CD14-positive monocyte (primary cell): ENCODE measurements at regions not wholly inside any gene's neighbourhood (a gene's known extent, or its start where the extent isn't known, plus 50 kb on each side); places are given as distances from the start of the nearest gene placed in this dataset.

Source experiments
- DNase-seq, 3 donors: peaks; one replicate each; pipeline ENCODE4 v3.0.0-alpha.2; 2011 to 2022
- H2AFZ ChIP-seq: 2 replicates; pipeline ENCODE4 v1.6.0; 2012; ENCODE audit warnings: mild to moderate bottlenecking, low read depth, low read length, inconsistent platforms; ENCODE audit not compliant: insufficient read depth, poor library complexity, severe bottlenecking
- H3K27ac ChIP-seq, 2 donors: 1 replicate in 1 of 2; 2 replicates in 1 of 2; pipeline ENCODE4 v1.5.1; 2012 to 2013; ENCODE audit warnings: low read length in 2 of 2, control low read depth in 1 of 2, inconsistent platforms in 1 of 2, low read depth in 1 of 2, mild to moderate bottlenecking in 1 of 2
- H3K27me3 ChIP-seq, 2 donors: one replicate each; pipeline versions ENCODE4 v1.6.0 to v1.6.1; 2011 to 2013; ENCODE audit warnings: low read length in 2 of 2; ENCODE audit not compliant: control insufficient read depth in 2 of 2, insufficient read depth in 2 of 2
- H3K36me3 ChIP-seq, 2 donors: replicated peaks in 1 of 2; 1 replicate in 1 of 2; 2 replicates in 1 of 2; pipeline versions ENCODE4 v1.5.1 to v1.6.1; 2012 to 2013; ENCODE audit warnings: low read length in 2 of 2, control low read depth in 1 of 2, inconsistent platforms in 1 of 2, mild to moderate bottlenecking in 1 of 2; ENCODE audit not compliant: insufficient read depth in 2 of 2, control insufficient read depth in 1 of 2
- H3K4me1 ChIP-seq, 2 donors: 1 replicate in 1 of 2; 2 replicates in 1 of 2; pipeline versions ENCODE4 v1.5.1 to v1.6.1; 2012 to 2013; ENCODE audit warnings: low read length in 2 of 2, control low read depth in 1 of 2, inconsistent platforms in 1 of 2, mild to moderate bottlenecking in 1 of 2, moderate library complexity in 1 of 2; ENCODE audit not compliant: insufficient read depth in 2 of 2, control insufficient read depth in 1 of 2
- H3K4me2 ChIP-seq: replicated peaks from 2 replicates; pipeline ENCODE3; 2012; ENCODE audit warnings: low read length, moderate library complexity, mild to moderate bottlenecking; ENCODE audit not compliant: poor library complexity, severe bottlenecking; ENCODE audit errors: extremely low read depth
- H3K4me3 ChIP-seq, 3 experiments: fragments of 200-600 bp in 1 of 3; sonication (generic) in 1 of 3; replicated peaks in 1 of 3; 1 replicate in 2 of 3; 2 replicates in 1 of 3; pipeline ENCODE4 v1.5.1; 2011 to 2013; ENCODE audit warnings: low read length in 3 of 3, mild to moderate bottlenecking in 3 of 3, control low read depth in 2 of 3, low read depth in 2 of 3, inconsistent platforms in 1 of 3, moderate library complexity in 1 of 3
- H3K79me2 ChIP-seq: 2 replicates; pipeline ENCODE4 v1.6.0; 2012; ENCODE audit warnings: mild to moderate bottlenecking, control low read depth, inconsistent platforms, low read length, moderate library complexity; ENCODE audit not compliant: insufficient read depth
- H3K9ac ChIP-seq: 2 replicates; pipeline ENCODE4 v1.6.0; 2017; ENCODE audit warnings: low read length, mild to moderate bottlenecking; ENCODE audit not compliant: insufficient read depth, poor library complexity, severe bottlenecking
- H3K9me3 ChIP-seq, 2 donors: replicated peaks in 1 of 2; 1 replicate in 1 of 2; 2 replicates in 1 of 2; pipeline versions ENCODE4 v1.5.1 to v1.6.1; 2012 to 2013; ENCODE audit warnings: low read length in 2 of 2, control low read depth in 1 of 2; ENCODE audit not compliant: control insufficient read depth in 1 of 2, insufficient read depth in 1 of 2
- H4K20me1 ChIP-seq: 2 replicates; pipeline ENCODE4 v1.6.0; 2012; ENCODE audit warnings: mild to moderate bottlenecking, low read length, control low read depth, moderate library complexity; ENCODE audit not compliant: insufficient read depth
- H3K27ac Mint-ChIP-seq, 7 donors: one replicate each; pipeline ENCODE4 v1.8.0; 2020; ENCODE audit warnings: mild to moderate bottlenecking in 7 of 7, mixed read lengths in 7 of 7, moderate library complexity in 6 of 7, inconsistent platforms in 2 of 7
- H3K27me3 Mint-ChIP-seq, 3 donors: one replicate each; pipeline ENCODE4 v1.8.0; 2021 to 2022; ENCODE audit warnings: low read depth in 3 of 3, mild to moderate bottlenecking in 3 of 3, mixed read lengths in 3 of 3, moderate library complexity in 3 of 3, inconsistent platforms in 1 of 3
- H3K36me3 Mint-ChIP-seq, 2 donors: one replicate each; pipeline ENCODE4 v1.8.0; 2020; ENCODE audit warnings: mixed read lengths in 2 of 2, inconsistent platforms in 1 of 2, mild to moderate bottlenecking in 1 of 2
- H3K4me1 Mint-ChIP-seq: one replicate; pipeline ENCODE4 v1.8.0; 2020; ENCODE audit warnings: mild to moderate bottlenecking, mixed read lengths
- H3K4me3 Mint-ChIP-seq, 2 donors: one replicate each; pipeline ENCODE4 v1.8.0; 2020; ENCODE audit warnings: mild to moderate bottlenecking in 2 of 2, mixed read lengths in 2 of 2, moderate library complexity in 1 of 2
- H3K9me3 Mint-ChIP-seq, 7 donors: one replicate each; pipeline ENCODE4 v1.8.0; 2020 to 2022; ENCODE audit warnings: mixed read lengths in 7 of 7, mild to moderate bottlenecking in 6 of 7, moderate library complexity in 6 of 7, inconsistent platforms in 2 of 7
- CTCF ChIP-seq: fragments of 200-600 bp; IDR thresholded peaks from one replicate; pipeline ENCODE4 v1.8.0; 2022; ENCODE audit warnings: antibody characterized with exemption, mild to moderate bottlenecking
- WGBS: methylation state at CpG from one replicate; pipeline ENCODE4 v1.1.5; 2013; ENCODE audit warnings: missing lambda C conversion rate; ENCODE audit not compliant: insufficient coverage; 5-methylcytosine and 5-hydroxymethylcytosine counted together
- intact Hi-C, 2 donors: fragments of 100-400 bp; cut with micrococcal nuclease; formaldehyde crosslinking; loops; one replicate each; pipeline versions ENCODE4 v1.15.0 to v1.15.1; 2023

- Histone ChIP-seq H4K20me1 (no peaks in the 10 kb centered on the region), H3K9me3 (no peaks in the 10 kb centered on the region), H3K79me2 (no peaks in the 10 kb centered on the region), H2AFZ (no peak overlapping the region), H3K9ac (no peak overlapping the region), H3K27ac (no peak overlapping the region), H3K4me3 (no peak overlapping the region), H3K4me2 (no peak overlapping the region), H3K36me3 (no peaks in the 10 kb centered on the region), H3K4me1 (no peaks in the 10 kb centered on the region), H3K27me3 (no peaks in the 10 kb centered on the region)
- H3K4me3 Mint-ChIP-seq, result no peak overlapping the region
- H3K27ac Mint-ChIP-seq, result no peak overlapping the region
- no peaks in the 10 kb centered on the region for H3K36me3 Mint-ChIP-seq
- DNase-seq, result no peak
- no CpG with 5 or more reads among the region's 3 CpGs for WGBS
- H3K4me1 Mint-ChIP-seq, result no peaks in the 10 kb centered on the region
- intact Hi-C loops, result no loop called here
- TF ChIP-seq CTCF, result no peak
- H3K9me3 Mint-ChIP-seq, result peaks cover 0 to 2% (median 0%) of the 10 kb centered on the region in 7 donors
- H3K27me3 Mint-ChIP-seq, result peaks cover 0 to 1% (median 0%) of the 10 kb centered on the region in 3 donors
These were observed 242.5 kb upstream of the PCDH15 start for GRCh38 chr10:55043540-55043939.

- H3K36me3 Mint-ChIP-seq, result no peaks in the 10 kb centered on the region
- H3K27ac Mint-ChIP-seq, result no peak overlapping the region
- Histone ChIP-seq H3K27ac (no peak overlapping the region), H2AFZ (no peak overlapping the region), H3K36me3 (no peaks in the 10 kb centered on the region), H3K4me1 (no peaks in the 10 kb centered on the region), H4K20me1 (no peaks in the 10 kb centered on the region), H3K9ac (no peak overlapping the region), H3K4me2 (no peak overlapping the region), H3K79me2 (no peaks in the 10 kb centered on the region), H3K4me3 (no peak overlapping the region), H3K9me3 (peaks cover 0 to 2% of the 10 kb centered on the region in 2 donors), H3K27me3 (no peaks in the 10 kb centered on the region)
- no peaks in the 10 kb centered on the region for H3K4me1 Mint-ChIP-seq
- intact Hi-C loops, result no loop called here
- no peaks in the 10 kb centered on the region for H3K27me3 Mint-ChIP-seq
- peaks cover 0 to 3% (median 0%) of the 10 kb centered on the region in 7 donors for H3K9me3 Mint-ChIP-seq
- DNase-seq, result no peak
- 94% methylated on average over 2 of the region's 4 CpGs for WGBS
- H3K4me3 Mint-ChIP-seq, result no peak overlapping the region
- no peak for TF ChIP-seq CTCF
These were observed 232.0 kb upstream of the PCDH15 start for GRCh38 chr10:55033061-55033460.
